Karpas-422 (cell line): ENCODE measurements at regions not wholly inside any gene's neighbourhood (a gene's known extent, or its start where the extent isn't known, plus 50 kb on each side); places are given as distances from the start of the nearest gene placed in this dataset.

ENCODE experiments used
- DNase-seq: peaks from one replicate; pipeline ENCODE4 v3.0.0-alpha.2; 2015
- H2AFZ ChIP-seq: fragments of 200-600 bp; sonication (generic); 2 replicates; pipeline ENCODE4 v1.6.1; 2014; ENCODE audit warnings: antibody characterized with exemption, low read length, mixed read lengths
- H3K27ac ChIP-seq: fragments of 200-600 bp; sonication (generic); 2 replicates; pipeline ENCODE4 v1.5.1; 2014; ENCODE audit warnings: mild to moderate bottlenecking, low read length, moderate library complexity
- H3K27me3 ChIP-seq: fragments of 200-600 bp; sonication (generic); 2 replicates; pipeline ENCODE4 v1.6.1; 2014; ENCODE audit warnings: low read length, mixed read lengths
- H3K36me3 ChIP-seq: fragments of 200-600 bp; sonication (generic); 2 replicates; pipeline ENCODE4 v1.6.1; 2014; ENCODE audit warnings: low read length, mixed read lengths; ENCODE audit not compliant: insufficient read depth
- H3K4me1 ChIP-seq: fragments of 200-600 bp; sonication (generic); 2 replicates; pipeline ENCODE4 v1.6.1; 2014; ENCODE audit warnings: mild to moderate bottlenecking, low read length, mixed read lengths
- H3K4me2 ChIP-seq: fragments of 200-600 bp; sonication (generic); 2 replicates; pipeline ENCODE4 v1.6.1; 2014; ENCODE audit warnings: low read length, low read depth, mild to moderate bottlenecking; ENCODE audit not compliant: poor library complexity, severe bottlenecking
- H3K4me3 ChIP-seq: fragments of 200-600 bp; sonication (generic); 2 replicates; pipeline ENCODE4 v1.5.1; 2014; ENCODE audit warnings: mild to moderate bottlenecking, antibody characterized with exemption, low read length, mixed read lengths
- H3K79me2 ChIP-seq: fragments of 200-600 bp; sonication (generic); 2 replicates; pipeline ENCODE4 v1.6.1; 2014; ENCODE audit warnings: mild to moderate bottlenecking, low read length, mixed read lengths
- H3K9ac ChIP-seq: fragments of 200-600 bp; sonication (generic); 2 replicates; pipeline ENCODE4 v1.6.0; 2014; ENCODE audit warnings: low read length
- H3K9me2 ChIP-seq: fragments of 200-600 bp; sonication (generic), shearing (Covaris generic); replicated peaks from 2 replicates; pipeline ENCODE4 v1.6.0; 2014; ENCODE audit warnings: mild to moderate bottlenecking, low read length, moderate library complexity; ENCODE audit not compliant: insufficient read depth
- H3K9me3 ChIP-seq: fragments of 300-700, 200-600 bp; sonication (generic); 2 replicates; pipeline ENCODE4 v1.6.1; 2014; ENCODE audit warnings: low read length, mixed read lengths
- H4K20me1 ChIP-seq: fragments of 200-600 bp; sonication (generic); 2 replicates; pipeline ENCODE4 v1.6.1; 2014; ENCODE audit warnings: mild to moderate bottlenecking, antibody characterized with exemption, low read length, low read depth; ENCODE audit not compliant: insufficient read depth

GRCh38 chr9:88251903-88252302 lies 113.6 kb upstream of the SPATA31C2 start:
- no peaks in the 10 kb centered on the region for H3K4me1 ChIP-seq
- H3K9ac ChIP-seq = no peak overlapping the region
- H3K27me3 ChIP-seq = no peaks in the 10 kb centered on the region; the same call in 1 of the 2 replicates
- H3K9me3 ChIP-seq = peaks cover 7% of the 10 kb centered on the region
- no peaks in the 10 kb centered on the region for H3K9me2 ChIP-seq
- H3K27ac ChIP-seq = no peak overlapping the region
- H3K36me3 ChIP-seq = no peaks in the 10 kb centered on the region
- no peak for DNase-seq
- H3K79me2 ChIP-seq = no peaks in the 10 kb centered on the region
- H2AFZ ChIP-seq = no peak overlapping the region
- no peak overlapping the region for H3K4me3 ChIP-seq
- no peak overlapping the region for H3K4me2 ChIP-seq
- no peaks in the 10 kb centered on the region for H4K20me1 ChIP-seq

- Histone ChIP-seq H3K36me3 (no peaks in the 10 kb centered on the region), H3K9ac (no peak overlapping the region), H3K9me2 (no peaks in the 10 kb centered on the region), H3K4me2 (no peak overlapping the region), H3K27me3 (no peaks in the 10 kb centered on the region), H3K79me2 (no peaks in the 10 kb centered on the region), H3K27ac (no peak overlapping the region), H2AFZ (no peak overlapping the region), H3K4me1 (no peaks in the 10 kb centered on the region), H3K4me3 (no peak overlapping the region), H3K9me3 (no peaks in the 10 kb centered on the region), H4K20me1 (no peaks in the 10 kb centered on the region)
- no peak for DNase-seq
Observed at GRCh38 chr9:88243736-88244135, 105.5 kb upstream of the SPATA31C2 start.

- Histone ChIP-seq H3K79me2 (no peaks in the 10 kb centered on the region), H3K36me3 (no peaks in the 10 kb centered on the region), H4K20me1 (no peaks in the 10 kb centered on the region), H3K9me3 (no peaks in the 10 kb centered on the region), H3K27me3 (no peaks in the 10 kb centered on the region), H3K9me2 (no peaks in the 10 kb centered on the region), H3K4me1 (no peaks in the 10 kb centered on the region), H3K9ac (no peak overlapping the region), H2AFZ (no peak overlapping the region), H3K4me2 (no peak overlapping the region), H3K27ac (no peak overlapping the region), H3K4me3 (no peak overlapping the region)
- no peak for DNase-seq
Observed at GRCh38 chr9:88242879-88243278, 104.6 kb upstream of the SPATA31C2 start.

- Histone ChIP-seq H3K27me3 (no peaks in the 10 kb centered on the region), H3K79me2 (no peaks in the 10 kb centered on the region), H3K4me2 (no peak overlapping the region), H2AFZ (no peak overlapping the region), H4K20me1 (no peaks in the 10 kb centered on the region), H3K9me3 (no peaks in the 10 kb centered on the region), H3K4me3 (no peak overlapping the region), H3K9ac (no peak overlapping the region), H3K4me1 (no peaks in the 10 kb centered on the region), H3K9me2 (no peaks in the 10 kb centered on the region), H3K27ac (no peak overlapping the region), H3K36me3 (no peaks in the 10 kb centered on the region)
- no peak for DNase-seq
Observed at GRCh38 chr9:88237991-88238571, 99.8 kb upstream of the SPATA31C2 start.

- no peaks in the 10 kb centered on the region for H3K9me2 ChIP-seq
- H4K20me1 ChIP-seq = no peaks in the 10 kb centered on the region
- H2AFZ ChIP-seq = no peak overlapping the region
- no peaks in the 10 kb centered on the region for H3K9me3 ChIP-seq
- no peaks in the 10 kb centered on the region; the same call in 1 of the 2 replicates for H3K27me3 ChIP-seq
- no peak overlapping the region for H3K27ac ChIP-seq
- no peaks in the 10 kb centered on the region for H3K4me1 ChIP-seq
- no peak overlapping the region for H3K4me3 ChIP-seq
- no peak overlapping the region for H3K9ac ChIP-seq
- no peak overlapping the region for H3K4me2 ChIP-seq
- no peaks in the 10 kb centered on the region for H3K79me2 ChIP-seq
- DNase-seq = no peak
- no peaks in the 10 kb centered on the region for H3K36me3 ChIP-seq
Observed at GRCh38 chr9:88237479-88237961, 99.2 kb upstream of the SPATA31C2 start.

DNA sequence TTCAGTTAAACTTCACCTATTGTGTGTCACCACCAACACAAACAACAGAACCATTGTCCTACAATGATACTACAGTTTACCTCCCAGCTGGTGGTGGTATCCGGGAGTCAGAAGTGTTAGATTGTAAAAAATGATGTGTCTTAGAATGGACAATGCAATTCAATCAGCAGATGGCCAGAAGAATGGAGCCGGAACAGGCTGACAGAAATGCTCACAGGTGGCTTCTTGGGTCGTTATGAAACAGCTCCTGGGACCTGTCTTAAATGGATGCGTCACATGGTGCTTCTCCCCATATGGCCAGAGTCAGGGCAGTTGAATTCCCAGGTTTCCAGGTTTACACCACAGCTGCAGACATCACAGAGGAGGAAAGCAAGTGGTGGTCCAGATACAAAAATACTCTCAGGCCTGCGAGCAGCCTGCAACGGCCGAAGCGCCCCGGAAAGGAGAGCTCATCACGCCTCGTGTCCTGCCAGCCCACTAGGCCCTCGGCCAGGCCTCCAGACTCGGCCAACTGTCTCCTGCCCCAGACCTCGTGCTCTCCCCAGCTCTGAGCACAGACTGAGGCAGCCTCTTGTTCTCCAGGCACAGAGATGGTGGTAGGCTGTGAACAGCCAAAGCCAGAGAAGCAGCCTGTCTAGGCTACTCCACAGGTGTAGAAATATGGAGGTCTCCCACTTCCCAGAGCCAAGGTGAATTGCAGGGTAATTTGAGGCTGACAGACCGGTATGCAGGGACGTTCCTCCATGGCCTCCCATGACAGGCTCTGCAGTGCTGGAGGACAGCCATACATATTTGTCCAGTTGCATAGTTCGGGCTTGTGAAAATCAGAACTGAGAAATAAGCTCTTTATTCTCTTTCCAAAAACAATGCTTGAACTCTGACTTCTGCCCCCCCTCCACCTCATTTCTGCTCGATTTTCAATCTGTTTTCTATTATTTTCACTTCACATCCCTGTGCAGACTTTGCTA lies 98.5 kb upstream of the SPATA31C2 start:
- no peak overlapping the region for H2AFZ ChIP-seq
- no peak overlapping the region for H3K9ac ChIP-seq
- no peak overlapping the region for H3K4me3 ChIP-seq
- no peaks in the 10 kb centered on the region for H3K4me1 ChIP-seq
- no peaks in the 10 kb centered on the region for H3K36me3 ChIP-seq
- H3K27me3 ChIP-seq = no peaks in the 10 kb centered on the region; the same call in 1 of the 2 replicates
- H3K9me3 ChIP-seq = no peaks in the 10 kb centered on the region
- H3K27ac ChIP-seq = no peak overlapping the region
- H3K9me2 ChIP-seq = no peaks in the 10 kb centered on the region
- H3K79me2 ChIP-seq = no peaks in the 10 kb centered on the region
- no peaks in the 10 kb centered on the region for H4K20me1 ChIP-seq
- DNase-seq = no peak
- H3K4me2 ChIP-seq = no peak overlapping the region

- no peaks in the 10 kb centered on the region for H3K4me1 ChIP-seq
- no peaks in the 10 kb centered on the region; the same call in 1 of the 2 replicates for H3K27me3 ChIP-seq
Observed at GRCh38 chr9:88235615-88236014, 97.3 kb upstream of the SPATA31C2 start.

GRCh38 chr9:88234114-88234513 lies 95.8 kb upstream of the SPATA31C2 start:
- no peaks in the 10 kb centered on the region for H4K20me1 ChIP-seq
- no peaks in the 10 kb centered on the region for H3K9me2 ChIP-seq
- H3K4me2 ChIP-seq = no peak overlapping the region
- H3K4me1 ChIP-seq = peaks cover 7% of the 10 kb centered on the region
- no peaks in the 10 kb centered on the region for H3K79me2 ChIP-seq
- H3K4me3 ChIP-seq = no peak overlapping the region
- H2AFZ ChIP-seq = no peak overlapping the region
- H3K9me3 ChIP-seq = no peaks in the 10 kb centered on the region
- H3K9ac ChIP-seq = no peak overlapping the region
- no peaks in the 10 kb centered on the region; the same call in 1 of the 2 replicates for H3K27me3 ChIP-seq
- no peak overlapping the region for H3K27ac ChIP-seq
- no peak for DNase-seq
- H3K36me3 ChIP-seq = no peaks in the 10 kb centered on the region

More at GRCh38 chr9:88235615-88236014, 97.3 kb upstream of the SPATA31C2 start:
- Histone ChIP-seq H3K79me2 (no peaks in the 10 kb centered on the region), H3K4me2 (no peak overlapping the region), H3K9me3 (no peaks in the 10 kb centered on the region), H3K27ac (no peak overlapping the region), H2AFZ (no peak overlapping the region), H3K9me2 (no peaks in the 10 kb centered on the region), H3K4me3 (no peak overlapping the region), H4K20me1 (no peaks in the 10 kb centered on the region), H3K36me3 (no peaks in the 10 kb centered on the region), H3K9ac (no peak overlapping the region)
- no peak for DNase-seq
